DMS 273 (cell line): ENCODE measurements at regions not wholly inside any gene's neighbourhood (a gene's known extent, or its start where the extent isn't known, plus 50 kb on each side); places are given as distances from the start of the nearest gene placed in this dataset.

Experiments
- DNase-seq: peaks from one replicate; lab custom pipeline; 2025; ENCODE audit not compliant: unreplicated experiment; lab: John Stamatoyannopoulos, UW

- DNase-seq = peak; percentile 63
These were observed 229.0 kb upstream of the GSE1 start for GRCh38 chr16:85383836-85384832.

- peak; percentile 75 for DNase-seq
These were observed 228.2 kb upstream of the GSE1 start for GRCh38 chr16:85384833-85385462.

DNA sequence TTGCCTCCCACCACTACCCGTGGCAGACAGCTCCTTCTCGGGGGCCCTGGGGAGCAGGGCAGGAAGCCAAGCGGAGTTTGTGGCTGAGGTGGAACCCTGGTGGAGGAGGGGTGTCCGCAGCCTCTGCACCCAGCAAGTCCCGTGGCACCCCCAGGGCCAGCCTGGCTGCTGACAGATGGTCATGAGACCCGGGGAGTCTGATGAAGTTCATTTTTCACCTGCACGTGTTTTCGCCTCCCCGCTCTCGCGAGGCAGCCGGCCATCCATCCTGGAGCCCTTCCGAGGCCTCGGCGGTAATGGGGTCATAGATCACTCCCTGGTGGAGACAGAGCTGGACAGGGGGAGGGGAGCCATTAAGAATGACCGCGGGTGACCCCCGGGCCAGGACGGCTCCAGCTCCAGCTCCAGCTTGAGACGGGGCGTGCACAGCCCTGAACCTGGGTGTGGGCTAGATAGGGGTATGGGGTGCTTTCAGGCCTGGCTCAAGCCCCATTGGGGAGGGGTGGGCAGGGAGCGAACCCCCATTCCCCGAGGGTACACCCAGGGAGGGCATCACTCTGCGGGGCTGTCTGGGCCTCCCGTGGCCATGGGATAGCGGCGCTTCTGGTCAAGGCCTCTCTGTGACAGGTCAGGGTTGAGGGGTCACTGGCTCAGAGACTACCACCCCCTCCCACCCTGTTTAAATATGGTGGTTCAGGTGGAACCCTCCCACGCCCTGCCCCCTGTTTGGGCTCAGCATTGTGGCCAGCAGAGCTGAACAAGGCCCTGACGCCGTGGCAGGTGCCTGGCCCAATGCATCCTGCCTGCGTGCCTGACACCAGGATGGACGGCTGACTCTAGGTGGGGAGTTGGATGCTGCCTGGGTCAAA is 227.4 kb upstream of the GSE1 start:
- DNase-seq = peak; percentile 64

GRCh38 chr16:85386467-85387170 is 226.5 kb upstream of the GSE1 start:
- DNase-seq = no peak

DNA sequence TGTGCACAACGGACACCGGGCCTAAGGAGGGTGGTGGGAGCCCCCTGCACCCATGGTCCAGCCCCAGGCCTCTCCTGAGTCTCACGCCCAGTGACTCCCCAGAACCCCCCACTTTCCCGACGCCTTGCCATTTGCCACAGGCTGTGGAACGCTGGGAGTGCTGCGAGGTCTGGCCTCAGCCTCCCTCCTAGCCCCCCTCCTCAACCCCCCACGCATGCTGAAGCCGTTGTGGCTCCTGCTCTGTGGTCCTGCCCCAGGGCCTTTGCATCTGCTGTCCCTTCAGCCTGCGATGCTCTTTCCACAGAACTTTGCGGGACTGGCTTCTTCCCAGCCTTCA is 226.0 kb upstream of the GSE1 start:
- DNase-seq = no peak

DNA sequence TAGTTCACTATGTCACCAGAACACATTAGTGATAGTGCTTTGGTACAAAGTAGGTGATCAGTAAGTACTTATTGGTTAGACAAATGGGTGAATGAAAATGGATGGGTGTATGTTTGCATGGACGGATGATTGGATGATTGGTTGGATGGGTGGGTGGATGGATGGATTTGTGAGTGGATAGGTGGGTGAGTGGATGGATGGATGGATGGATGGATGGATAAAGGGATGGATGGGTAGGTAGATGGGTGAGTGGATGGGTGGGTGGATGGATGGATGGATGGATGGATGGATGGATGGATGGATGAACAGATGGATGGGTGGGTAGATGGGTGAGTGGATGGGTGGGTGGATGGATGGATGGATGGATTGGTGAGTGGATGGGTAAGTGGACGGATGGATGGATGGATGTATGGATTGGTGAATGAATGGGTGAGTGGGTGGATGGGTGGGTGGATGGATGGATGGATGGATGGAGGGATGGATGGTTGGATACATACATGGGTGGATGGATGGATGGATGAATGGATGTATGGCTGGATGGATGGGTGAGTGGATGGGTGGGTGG is 225.3 kb upstream of the GSE1 start:
- no peak for DNase-seq

DNA sequence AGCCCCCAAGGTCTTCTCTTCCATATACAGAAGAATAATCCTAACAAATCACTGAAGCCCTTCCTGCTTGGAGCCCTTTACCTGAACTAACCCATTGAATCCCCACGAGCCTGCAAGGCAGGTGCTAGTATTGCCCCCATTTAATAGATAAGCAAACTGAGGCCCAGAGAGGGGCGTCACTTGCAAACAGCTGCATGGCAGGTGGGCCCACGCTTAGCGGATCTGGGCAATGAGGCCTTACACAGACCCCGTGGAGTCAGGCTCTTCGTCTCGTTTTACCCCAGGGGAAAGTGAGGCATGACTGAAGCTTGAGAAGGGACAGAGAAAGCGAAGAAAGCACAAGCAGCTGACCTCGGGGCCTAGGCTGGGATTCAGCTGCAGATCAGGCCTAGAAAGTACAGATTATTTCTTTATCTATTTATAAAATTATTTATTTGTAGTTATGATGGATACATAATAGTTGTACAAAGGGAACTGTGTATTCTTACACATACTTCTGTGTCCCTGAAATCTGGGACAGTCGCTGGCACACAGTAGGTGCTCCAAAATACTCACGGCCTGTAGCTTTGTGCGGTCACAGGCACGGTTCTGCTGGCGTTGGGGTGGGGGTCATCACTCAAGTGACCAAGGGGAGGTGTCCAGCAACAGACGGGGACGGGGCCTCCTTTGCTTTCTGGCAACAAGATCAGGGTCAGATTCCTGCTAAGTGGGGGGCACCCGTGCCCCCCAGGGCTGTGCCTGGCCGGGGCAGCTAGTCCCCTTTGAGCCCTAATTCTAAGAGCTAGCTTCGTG is 223.2 kb upstream of the GSE1 start:
- no peak for DNase-seq

GRCh38 chr16:85390511-85391174 is 222.5 kb upstream of the GSE1 start:
- DNase-seq = peak; percentile 85

DNA sequence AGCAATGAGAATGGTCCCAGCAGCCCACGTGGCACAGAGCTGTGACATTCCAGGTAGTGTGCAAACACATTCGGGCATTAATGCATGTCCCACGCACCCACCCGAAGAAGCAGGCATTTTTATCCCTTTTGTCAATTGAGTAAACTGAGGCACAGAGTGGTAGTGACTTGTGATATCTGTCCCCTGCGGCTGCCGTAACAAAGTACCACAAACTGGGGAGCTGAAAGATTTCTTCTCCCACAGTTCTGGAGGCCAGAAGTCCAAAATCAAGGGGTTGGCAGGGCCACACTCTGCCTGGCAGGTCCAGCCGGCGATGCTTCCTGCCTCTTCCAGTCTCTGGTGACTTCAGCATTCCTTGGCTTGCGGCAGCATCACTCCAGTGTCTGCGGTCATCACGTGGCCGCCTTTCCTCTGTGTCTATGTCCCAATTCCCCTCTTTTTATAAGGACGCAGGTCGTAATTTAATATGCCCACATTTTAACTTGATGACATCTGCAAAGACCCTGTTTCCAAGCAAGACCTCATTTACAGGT is 221.9 kb upstream of the GSE1 start:
- DNase-seq = no peak

DNA sequence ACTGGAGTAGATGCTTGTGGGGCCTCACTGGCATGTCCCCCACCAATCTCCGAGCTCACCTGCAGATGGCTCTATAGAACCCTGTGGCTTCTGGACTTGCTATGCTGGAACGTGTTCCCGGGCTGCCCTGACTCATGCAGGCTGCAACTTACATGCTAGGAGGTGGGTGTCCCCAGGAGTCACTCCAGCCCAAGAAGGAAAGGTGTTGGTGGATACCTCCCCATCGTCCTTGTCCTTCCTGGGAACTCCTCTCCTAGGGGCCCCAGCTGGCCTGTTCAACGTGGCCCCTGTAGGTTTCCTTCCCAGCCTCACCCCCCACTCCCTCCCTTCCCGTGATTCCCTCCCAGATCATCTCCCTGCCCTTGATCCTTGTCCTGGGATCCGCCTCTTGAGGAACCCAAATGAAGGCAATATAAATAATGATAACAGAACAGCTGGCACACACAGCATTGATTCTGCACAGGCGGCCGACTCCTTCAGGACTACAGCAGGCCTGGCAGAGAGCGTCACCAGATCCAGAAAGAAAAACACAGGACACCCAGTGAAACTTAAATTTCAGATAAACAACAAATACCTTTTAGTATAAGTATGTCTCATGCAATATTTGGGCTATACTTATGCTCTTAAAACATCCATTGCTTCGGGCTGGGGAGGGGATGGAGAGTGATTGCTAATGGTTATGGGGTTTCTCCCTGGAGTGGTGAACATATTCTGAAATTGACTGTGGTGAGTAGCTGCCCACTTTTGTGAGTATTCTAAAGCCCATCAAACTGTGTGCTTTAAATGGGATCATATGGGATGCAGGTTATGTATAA is 221.1 kb upstream of the GSE1 start:
- DNase-seq = no peak

DNA sequence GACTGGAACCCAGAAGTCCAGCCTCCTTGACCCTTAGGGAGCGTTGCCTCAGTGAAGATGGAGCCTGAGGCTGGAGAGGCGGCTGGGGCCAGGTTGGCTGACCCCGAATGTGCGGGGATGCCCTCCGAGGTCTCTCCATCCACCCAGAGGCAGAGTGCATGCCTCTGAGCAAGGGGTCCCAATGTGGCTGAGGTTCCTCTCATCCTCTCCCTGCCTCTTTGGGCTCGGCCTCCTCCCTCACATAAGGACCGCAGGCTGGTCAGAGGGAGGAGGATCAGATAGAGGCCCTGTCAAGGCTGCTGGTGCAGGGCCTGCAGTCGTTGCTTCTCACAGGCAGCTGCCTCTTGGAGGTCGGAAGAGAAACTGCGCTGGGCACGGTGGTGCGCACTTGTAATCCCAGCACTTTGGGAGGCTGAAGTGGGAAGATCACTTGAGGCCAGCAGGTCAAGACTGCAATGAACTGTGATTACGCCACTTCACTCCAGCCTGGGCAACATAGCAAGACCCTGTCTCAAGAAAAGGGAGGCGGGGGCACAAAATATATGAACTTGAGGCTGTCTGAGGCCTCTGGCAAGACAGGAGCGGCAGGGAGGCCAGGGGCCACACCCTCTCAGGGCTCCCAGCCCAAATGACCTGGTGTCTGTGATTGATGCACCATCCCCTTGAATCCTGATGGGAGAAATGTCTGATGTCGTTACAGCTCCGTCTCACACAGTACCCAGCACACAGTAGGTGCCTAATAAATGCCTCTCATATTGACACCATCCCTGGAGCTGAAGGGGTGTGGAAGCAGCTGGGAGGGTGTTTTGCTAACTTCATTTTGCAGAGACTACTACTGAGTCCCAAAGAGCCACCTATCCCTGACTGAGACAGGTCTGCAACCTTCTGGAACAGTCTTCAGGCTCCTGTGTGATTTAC is 220.1 kb upstream of the GSE1 start:
- DNase-seq = no peak

DNA sequence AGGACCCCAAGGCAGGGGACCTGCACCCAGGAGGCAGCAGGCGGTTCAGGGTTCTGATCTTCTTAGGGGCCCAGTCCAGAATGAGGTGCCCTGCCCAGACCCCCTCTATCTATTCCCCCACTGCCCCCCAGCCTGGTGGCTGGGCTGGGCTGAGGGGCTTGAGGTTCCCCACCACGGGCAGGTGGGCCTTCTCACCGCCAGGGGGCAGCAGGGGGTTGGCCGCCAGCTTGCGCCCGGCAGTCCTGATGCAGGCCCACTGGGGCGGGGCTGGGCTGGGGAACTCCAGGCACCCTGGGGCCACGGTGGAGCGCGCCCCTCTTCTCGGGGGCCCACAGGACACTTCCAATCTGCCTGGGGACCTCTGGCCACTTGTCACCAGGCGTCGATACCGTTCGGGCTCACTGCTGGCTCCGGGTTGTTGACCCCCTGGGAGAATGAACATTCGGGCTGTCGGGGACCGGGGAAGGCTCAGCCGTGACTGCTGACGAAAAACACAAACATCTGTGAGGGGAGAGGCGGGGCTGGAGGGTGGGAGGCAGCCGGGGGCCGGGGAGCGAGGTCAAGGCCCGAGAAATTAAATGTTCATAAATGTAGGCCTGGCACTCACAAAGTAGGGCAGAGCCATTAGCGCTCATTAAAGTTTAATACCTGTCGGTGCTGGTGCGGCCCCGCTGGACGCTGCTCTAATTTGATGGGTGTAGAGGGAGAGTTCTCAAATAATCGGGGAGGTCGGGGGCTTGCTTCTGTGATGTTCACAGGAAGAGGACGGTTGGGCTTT is 219.3 kb upstream of the GSE1 start:
- DNase-seq = peak; percentile 91

- peak; percentile 69 for DNase-seq
These were observed 218.5 kb upstream of the GSE1 start for GRCh38 chr16:85394456-85395206.

GRCh38 chr16:85395207-85395912 is 217.8 kb upstream of the GSE1 start:
- DNase-seq = peak; percentile 98
